Neural crest cell (in vitro differentiated cells): ENCODE measurements at regions not wholly inside any gene's neighbourhood (a gene's known extent, or its start where the extent isn't known, plus 50 kb on each side); places are given as distances from the start of the nearest gene placed in this dataset.
"Not testable (repeated sequence)": the region's sequence is repeated elsewhere in the genome, so short reads cannot be mapped to it uniquely, and the experiment has no call there.

ENCODE experiments used
- DNase-seq: peaks from one replicate; pipeline ENCODE4 v3.0.0; 2021; ENCODE audit warnings: low read depth, mixed read lengths, low spot score
- H3K27ac Mint-ChIP-seq: one replicate; pipeline ENCODE4 v1.8.0; 2021; ENCODE audit warnings: mild to moderate bottlenecking, mixed read lengths; ENCODE audit not compliant: unreplicated experiment
- H3K27me3 Mint-ChIP-seq: 2 replicates; pipeline ENCODE4 v1.8.0; 2021; ENCODE audit warnings: low read depth, mild to moderate bottlenecking, mixed read lengths
- H3K36me3 Mint-ChIP-seq: 2 replicates; pipeline ENCODE4 v1.8.0; 2021; ENCODE audit warnings: low read depth, mild to moderate bottlenecking, mixed read lengths
- H3K4me1 Mint-ChIP-seq: 2 replicates; pipeline ENCODE4 v1.8.0; 2021; ENCODE audit warnings: mixed read lengths
- H3K4me3 Mint-ChIP-seq: one replicate; pipeline ENCODE4 v1.8.0; 2021; ENCODE audit warnings: mild to moderate bottlenecking, mixed read lengths
- H3K9me3 Mint-ChIP-seq: 2 replicates; pipeline ENCODE4 v1.8.0; 2021; ENCODE audit warnings: mixed read lengths
- CTCF ChIP-seq: fragments of 200-600 bp; sonication (generic); conservative IDR thresholded peaks from 2 replicates; pipeline ENCODE4 v1.5.0; 2021; ENCODE audit warnings: antibody characterized with exemption, mild to moderate bottlenecking

GRCh38 chr4:173651651-173652282 is 121.7 kb upstream of the HAND2 start:
- Mint-ChIP-seq H3K27ac (no peak overlapping the region), H3K27me3 (no peaks in the 10 kb centered on the region)

GRCh38 chr4:173647902-173648301 is 117.9 kb upstream of the HAND2 start:
- H3K9me3 Mint-ChIP-seq, result no peaks in the 10 kb centered on the region
- no peaks in the 10 kb centered on the region for H3K4me1 Mint-ChIP-seq
- peaks cover 3% of the 10 kb centered on the region for H3K27me3 Mint-ChIP-seq
- no peak overlapping the region for H3K27ac Mint-ChIP-seq
- no peak for DNase-seq
- H3K36me3 Mint-ChIP-seq, result no peaks in the 10 kb centered on the region
- TF ChIP-seq CTCF, result no peak
- no peak overlapping the region for H3K4me3 Mint-ChIP-seq

More at GRCh38 chr4:173651651-173652282, 121.7 kb upstream of the HAND2 start:
- Mint-ChIP-seq H3K36me3 (no peaks in the 10 kb centered on the region), H3K4me1 (no peaks in the 10 kb centered on the region), H3K4me3 (no peak overlapping the region), H3K9me3 (no peaks in the 10 kb centered on the region)
- no peak for DNase-seq
- TF ChIP-seq CTCF, result no peak

- H3K27me3 Mint-ChIP-seq, result peaks cover 3% of the 10 kb centered on the region
Measured at GRCh38 chr4:173642509-173642908, 112.5 kb upstream of the HAND2 start.

GRCh38 chr4:173635395-173635794 is 105.4 kb upstream of the HAND2 start:
- peaks cover 3% of the 10 kb centered on the region for H3K36me3 Mint-ChIP-seq
- no peak overlapping the region for H3K4me3 Mint-ChIP-seq
- H3K4me1 Mint-ChIP-seq, result no peaks in the 10 kb centered on the region
- H3K27ac Mint-ChIP-seq, result no peak overlapping the region
- no peak for DNase-seq
- TF ChIP-seq CTCF, result no peak
- H3K27me3 Mint-ChIP-seq, result no peaks in the 10 kb centered on the region
- H3K9me3 Mint-ChIP-seq, result peaks cover 11% of the 10 kb centered on the region

More at GRCh38 chr4:173642509-173642908, 112.5 kb upstream of the HAND2 start:
- TF ChIP-seq CTCF, result no peak
- no peaks in the 10 kb centered on the region for H3K4me1 Mint-ChIP-seq
- DNase-seq, result no peak
- H3K4me3 Mint-ChIP-seq, result no peak overlapping the region
- no peaks in the 10 kb centered on the region for H3K36me3 Mint-ChIP-seq
- no peak overlapping the region for H3K27ac Mint-ChIP-seq
- peaks cover 4% of the 10 kb centered on the region for H3K9me3 Mint-ChIP-seq

GRCh38 chr4:173626277-173626676 is 96.2 kb upstream of the HAND2 start:
- Mint-ChIP-seq H3K36me3 (peaks cover 5% of the 10 kb centered on the region), H3K4me1 (no peaks in the 10 kb centered on the region), H3K27me3 (peaks cover under 1% of the 10 kb centered on the region), H3K9me3 (peaks cover 20% of the 10 kb centered on the region), H3K27ac (no peak overlapping the region), H3K4me3 (no peak overlapping the region)
- no peak for DNase-seq
- no peak for TF ChIP-seq CTCF

- not testable (repeated sequence) for H3K36me3 Mint-ChIP-seq, DNase-seq, H3K4me1 Mint-ChIP-seq, H3K4me3 Mint-ChIP-seq, H3K27ac Mint-ChIP-seq
- H3K27me3 Mint-ChIP-seq, result peaks cover 22% of the 10 kb centered on the region
- H3K9me3 Mint-ChIP-seq, result peaks cover 20% of the 10 kb centered on the region
Measured at GRCh38 chr4:173618648-173619047, 88.6 kb upstream of the HAND2 start.
